Heart left ventricle (tissue), 16 donors: ENCODE measurements at regions not wholly inside any gene's neighbourhood (a gene's known extent, or its start where the extent isn't known, plus 50 kb on each side); places are given as distances from the start of the nearest gene placed in this dataset.

ENCODE experiments used
- ATAC-seq, 4 donors: fragments of 200-7000 bp; cut with Tn5 transposase; one replicate each; pipeline ENCODE4 v1.9.1; 2020 to 2022; ENCODE audit warnings: moderate library complexity in 4 of 4, mild to moderate bottlenecking in 3 of 4, moderate number of reproducible peaks in 1 of 4
- DNase-seq, 5 donors: peaks; one replicate each; pipeline ENCODE4 v3.0.0-alpha.2; 2020
- H3K27ac ChIP-seq, 12 donors: fragments of 200-600 bp; sonication (generic) in 4 of 12; one replicate each; pipeline versions ENCODE4 v1.5.0 to v1.8.0; 2016 to 2022; ENCODE audit warnings: mild to moderate bottlenecking in 2 of 12
- H3K27me3 ChIP-seq, 9 donors: fragments of 200-600 bp; sonication (generic) in 2 of 9; one replicate each; pipeline versions ENCODE4 v1.5.1 to v1.8.0; 2016 to 2022; ENCODE audit warnings: mild to moderate bottlenecking in 3 of 9
- H3K36me3 ChIP-seq, 9 donors: fragments of 200-600 bp; sonication (generic) in 2 of 9; one replicate each; pipeline versions ENCODE4 v1.5.0 to v1.8.0; 2018 to 2022; ENCODE audit warnings: mild to moderate bottlenecking in 2 of 9
- H3K4me1 ChIP-seq, 12 donors: fragments of 200-600 bp; sonication (generic) in 4 of 12; one replicate each; pipeline versions ENCODE4 v1.5.0 to v1.8.0; 2016 to 2022; ENCODE audit warnings: mild to moderate bottlenecking in 3 of 12
- H3K4me3 ChIP-seq, 12 donors: fragments of 200-600 bp; sonication (generic) in 4 of 12; one replicate each; pipeline versions ENCODE4 v1.5.0 to v1.8.0; 2017 to 2022; ENCODE audit warnings: mild to moderate bottlenecking in 9 of 12, moderate library complexity in 4 of 12
- H3K9me3 ChIP-seq, 12 donors: fragments of 200-600 bp; sonication (generic) in 4 of 12; one replicate each; pipeline versions ENCODE4 v1.5.0 to v1.8.0; 2016 to 2022; ENCODE audit warnings: mild to moderate bottlenecking in 1 of 12
- CTCF ChIP-seq, 12 donors: fragments of 200-600 bp; sonication (generic) in 4 of 12; IDR thresholded peaks; one replicate each; pipeline versions ENCODE4 v1.5.0 to v1.8.0; 2018 to 2022; ENCODE audit warnings: antibody characterized with exemption in 12 of 12, mild to moderate bottlenecking in 5 of 12
- POLR2A ChIP-seq, 2 donors: fragments of 450-650 bp; IDR thresholded peaks; one replicate each; pipeline ENCODE4 v1.6.1; 2017; ENCODE audit warnings: antibody characterized with exemption in 2 of 2, mild to moderate bottlenecking in 2 of 2, moderate library complexity in 2 of 2
- WGBS, 4 donors: extraction: QIAGEN DNeasy Blood & Tissue Kit in 2 of 4; methylation state at CpG; one replicate each; pipeline versions ENCODE4 v1.1.5 to v1.1.7; 2013 to 2018; 5-methylcytosine and 5-hydroxymethylcytosine counted together
- intact Hi-C, 10 donors: fragments of 100-400 bp; cut with DNase I; formaldehyde crosslinking; loops; one replicate each; pipeline versions ENCODE4 v1.11.1 to v1.14.2; 2022
- donor health status: ischemic (EF 13 %, LVEDD 7.1; RV severe dilation, severe dysfunction).
- donor health status: healthy with polysubstance abuse.
- donor health status: DM: no; HTN: yes; CAD: no.
- donor health status: DM: no; HTN: no; CAD: no.
- donor health status: ischemic (EF 25% LVEDD 6.9; RV normal size, moderate dysfunction).
- donor health status: ischemic (EF 25% LVEDD 5.7; RV mildly dilated, moderate dysfunction).
- donor health status: healthy.
- donor health status: DM: yes; HTN: yes; CAD: no.
- donor health status: ischemic (EF 35%, LVEDD 5.7; RV mildly dilated, moderate dysfunction).
- donor health status: nonischemic (EF 11% LVEDD 7.7; RV severe dilation, severe dysfunction).
- donor health status: DM: yes; HTN: yes; CAD: no.
- donor health status: PGD.
- donor health status: ischemic (EF 29% LVEDD 5.4; RV normal size, mild dysfunction).
- donor health status: nonischemic (EF 23%, LVEDD 6.1; RV moderate dilation, normal function).

GRCh38 chrX:45872480-45872879 lies 671.8 kb upstream of the DIPK2B start:
- Histone ChIP-seq H3K4me1 (no peaks in the 10 kb centered on the region), H3K9me3 (no peaks in the 10 kb centered on the region), H3K27ac (no peak overlapping the region), H3K4me3 (no peak overlapping the region), H3K36me3 (no peaks in the 10 kb centered on the region), H3K27me3 (peaks cover 0 to 32% (median 0%) of the 10 kb centered on the region in 9 donors)
- WGBS, 4 donors = 63 to 81% (median 75%) methylated on average over 1 of the region's 1 CpG
- TF ChIP-seq CTCF (IDR thresholded peaks at IDR 0.05) = no peak
- TF ChIP-seq POLR2A (IDR thresholded peaks at IDR 0.05) = no peak
- ATAC-seq (no peak), DNase-seq (no peak)
- intact Hi-C loops = no loop called here

GRCh38 chrX:45868425-45868824 lies 667.7 kb upstream of the DIPK2B start:
- H3K27me3 ChIP-seq = peaks cover 0 to 37% (median 0%) of the 10 kb centered on the region in 9 donors
- no peak for DNase-seq
- WGBS, 4 donors = 32 to 72% (median 51%) methylated on average over 1 of the region's 1 CpG
- no peak for TF ChIP-seq CTCF (IDR thresholded peaks at IDR 0.05)
- no peak for TF ChIP-seq POLR2A (IDR thresholded peaks at IDR 0.05)
- intact Hi-C loops = no loop called here
- no peak for ATAC-seq
- H3K4me3 ChIP-seq = no peak overlapping the region
- no peaks in the 10 kb centered on the region for H3K36me3 ChIP-seq
- no peaks in the 10 kb centered on the region for H3K9me3 ChIP-seq
- H3K27ac ChIP-seq = no peak overlapping the region
- H3K4me1 ChIP-seq = no peaks in the 10 kb centered on the region

DNA sequence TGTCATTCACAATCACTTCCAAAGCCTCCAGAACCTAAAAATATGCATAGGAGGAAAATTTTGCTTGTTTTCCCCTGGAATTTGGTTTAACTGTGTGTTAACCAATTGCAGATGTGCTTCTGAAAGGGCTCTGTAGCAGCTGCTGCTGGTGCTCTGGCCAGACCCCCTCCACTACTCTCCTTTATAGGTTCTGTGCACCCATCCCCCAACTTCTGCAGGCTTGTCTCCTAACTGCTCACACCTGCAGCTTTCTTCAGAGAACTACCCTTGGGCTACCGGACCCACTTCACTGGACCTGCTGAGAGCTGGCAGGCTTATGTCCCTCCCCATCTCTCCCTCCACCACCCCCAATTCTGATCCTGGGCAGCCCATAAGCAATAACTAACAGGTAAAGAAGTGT lies 662.1 kb upstream of the DIPK2B start:
- H3K27ac ChIP-seq = no peak overlapping the region
- no peak for TF ChIP-seq POLR2A (IDR thresholded peaks at IDR 0.05)
- no peak for TF ChIP-seq CTCF (IDR thresholded peaks at IDR 0.05)
- intact Hi-C loops = no loop called here
- H3K4me3 ChIP-seq = no peak overlapping the region
- peaks cover 0 to 40% (median 0%) of the 10 kb centered on the region in 9 donors for H3K27me3 ChIP-seq
- no peak for DNase-seq
- no peaks in the 10 kb centered on the region for H3K4me1 ChIP-seq
- H3K36me3 ChIP-seq = no peaks in the 10 kb centered on the region
- no peak for ATAC-seq
- WGBS, 4 donors = 19 to 56% (median 41%) methylated on average over 1 of the region's 1 CpG
- H3K9me3 ChIP-seq = no peaks in the 10 kb centered on the region

DNA sequence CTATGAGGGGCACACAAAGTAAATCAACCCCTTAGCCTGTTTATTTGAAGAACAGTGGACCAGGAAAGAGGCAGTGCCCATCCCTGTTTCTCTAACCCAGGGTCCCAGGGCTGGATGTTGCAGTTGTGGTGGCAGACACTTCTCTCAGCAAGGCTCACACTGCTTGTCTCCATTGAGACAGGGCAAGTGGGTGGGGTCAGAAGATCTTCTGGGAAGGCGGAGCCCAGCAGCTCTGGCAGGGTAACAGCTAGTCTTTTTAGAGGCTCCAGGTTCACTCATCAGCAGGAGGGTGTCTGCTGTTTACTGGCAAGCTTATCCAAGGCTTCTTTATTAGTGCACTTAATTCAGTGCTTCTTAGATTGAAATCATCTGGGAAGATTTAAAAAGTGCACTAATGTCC lies 659.8 kb upstream of the DIPK2B start:
- no peak overlapping the region for H3K4me3 ChIP-seq
- H3K27me3 ChIP-seq = peaks cover 0 to 46% (median 0%) of the 10 kb centered on the region in 9 donors
- DNase-seq (no peak), ATAC-seq (no peak)
- TF ChIP-seq POLR2A (IDR thresholded peaks at IDR 0.05) (no peak), CTCF (IDR thresholded peaks at IDR 0.05) (no peak)
- H3K4me1 ChIP-seq = no peaks in the 10 kb centered on the region
- no peaks in the 10 kb centered on the region for H3K36me3 ChIP-seq
- WGBS, 4 donors = 60 to 93% (median 80%) methylated on average over 1 of the region's 1 CpG
- no peaks in the 10 kb centered on the region for H3K9me3 ChIP-seq
- H3K27ac ChIP-seq = no peak overlapping the region
- intact Hi-C loops = no loop called here
